Colon (tissue), 2 donors: ENCODE measurements at regions not wholly inside any gene's neighbourhood (a gene's known extent, or its start where the extent isn't known, plus 50 kb on each side); places are given as distances from the start of the nearest gene placed in this dataset.

Experiments
- FAIRE-seq: peaks from 2 replicates; lab custom pipeline; 2012; peaks lifted over from hg19 to GRCh38; lab: Jason Lieb, UNC
- donor health status: control.
- donor health status: control.

DNA sequence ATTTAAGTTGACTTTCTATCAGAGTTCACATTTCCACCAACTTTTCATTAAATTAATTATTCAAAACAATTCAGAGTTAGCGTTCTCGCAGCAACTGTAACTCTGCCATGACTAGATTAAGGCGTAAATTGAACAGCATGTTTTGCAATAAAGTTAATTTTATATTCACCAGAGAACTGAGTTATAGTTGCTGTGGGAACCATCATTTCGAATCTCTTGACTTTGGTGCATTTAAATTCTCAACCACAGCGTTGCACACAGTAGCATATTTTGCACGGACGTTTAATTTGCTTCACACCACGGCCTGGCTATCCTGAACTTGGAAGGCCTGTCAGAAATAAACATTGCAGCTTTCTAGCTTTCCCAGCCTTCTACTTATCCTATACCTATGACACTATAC lies 144.3 kb upstream of the WWC1 start:
- no peak for FAIRE-seq

DNA sequence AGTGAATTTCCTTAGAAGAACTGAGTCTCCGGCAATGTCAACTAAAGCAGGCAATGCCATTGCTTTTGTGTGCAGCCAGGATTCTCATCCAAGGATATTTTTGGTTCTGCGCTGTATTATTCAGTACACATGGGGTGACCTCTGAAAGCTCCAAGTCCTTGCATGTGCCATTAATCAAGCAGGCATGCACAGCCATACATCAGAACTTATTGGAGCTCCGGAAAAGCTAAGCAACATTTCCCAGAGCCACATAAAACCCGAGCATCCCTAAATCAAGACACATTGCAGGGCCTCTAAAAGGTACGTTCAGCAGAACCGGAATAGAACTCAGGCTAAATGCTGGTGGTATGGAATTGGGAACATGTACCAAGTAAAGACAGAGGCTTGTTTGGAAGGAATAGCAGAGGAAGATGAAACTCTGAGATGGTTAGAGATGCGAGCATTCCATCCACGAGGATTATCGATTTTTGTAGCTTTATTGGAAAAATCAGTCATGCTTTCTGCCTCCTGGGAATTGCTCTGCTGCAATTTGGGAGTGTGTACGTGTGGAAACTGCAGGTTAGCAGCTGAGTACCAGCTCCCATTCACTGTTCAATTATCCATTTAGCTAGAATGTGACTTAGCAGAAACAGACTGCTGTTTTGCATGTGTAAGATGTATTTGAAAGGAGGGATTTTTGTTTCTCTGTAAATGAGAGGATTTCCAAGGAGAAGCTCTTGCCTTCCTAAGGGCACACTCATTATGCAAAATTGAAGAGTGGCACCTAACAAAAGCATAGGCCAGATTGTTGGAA lies 143.7 kb upstream of the WWC1 start:
- no peak for FAIRE-seq

DNA sequence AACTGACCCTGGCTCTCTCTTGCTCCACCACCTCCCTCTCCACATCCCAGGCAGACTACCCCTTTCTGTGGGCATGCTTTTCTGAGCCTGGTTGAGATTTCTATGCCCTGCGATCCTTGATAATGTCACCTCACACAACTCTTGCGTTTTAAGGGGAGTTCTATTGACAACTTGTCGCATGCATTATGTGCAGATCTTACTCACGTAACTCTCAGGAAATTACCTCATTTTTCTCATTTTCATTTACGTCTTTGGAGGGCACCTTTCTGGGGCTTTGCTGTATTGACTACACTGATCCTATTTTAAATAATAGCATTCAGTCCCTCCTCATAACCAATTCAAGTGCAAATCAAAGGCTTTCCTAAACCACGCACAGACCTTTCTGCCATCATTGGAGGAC lies 140.4 kb upstream of the WWC1 start:
- no peak for FAIRE-seq

DNA sequence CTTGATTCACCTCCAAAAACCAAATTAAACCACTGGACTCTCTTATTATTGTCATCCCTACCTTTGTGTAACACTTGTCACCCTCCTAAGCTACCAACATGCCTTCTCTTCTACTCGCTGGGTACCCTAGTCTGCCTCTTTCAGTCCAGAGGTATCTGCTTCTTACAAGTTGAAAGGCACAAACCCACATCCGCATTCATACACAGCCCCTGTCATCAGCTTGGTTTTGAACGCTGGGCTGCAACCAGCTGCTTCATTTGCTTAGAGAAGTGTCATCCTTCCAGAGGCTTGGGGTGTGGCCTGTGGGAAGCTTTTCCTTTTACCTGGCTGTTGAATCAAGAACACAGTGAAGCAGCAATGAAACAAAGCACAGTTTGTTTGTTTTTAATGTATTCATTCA lies 138.8 kb upstream of the WWC1 start:
- no peak for FAIRE-seq

DNA sequence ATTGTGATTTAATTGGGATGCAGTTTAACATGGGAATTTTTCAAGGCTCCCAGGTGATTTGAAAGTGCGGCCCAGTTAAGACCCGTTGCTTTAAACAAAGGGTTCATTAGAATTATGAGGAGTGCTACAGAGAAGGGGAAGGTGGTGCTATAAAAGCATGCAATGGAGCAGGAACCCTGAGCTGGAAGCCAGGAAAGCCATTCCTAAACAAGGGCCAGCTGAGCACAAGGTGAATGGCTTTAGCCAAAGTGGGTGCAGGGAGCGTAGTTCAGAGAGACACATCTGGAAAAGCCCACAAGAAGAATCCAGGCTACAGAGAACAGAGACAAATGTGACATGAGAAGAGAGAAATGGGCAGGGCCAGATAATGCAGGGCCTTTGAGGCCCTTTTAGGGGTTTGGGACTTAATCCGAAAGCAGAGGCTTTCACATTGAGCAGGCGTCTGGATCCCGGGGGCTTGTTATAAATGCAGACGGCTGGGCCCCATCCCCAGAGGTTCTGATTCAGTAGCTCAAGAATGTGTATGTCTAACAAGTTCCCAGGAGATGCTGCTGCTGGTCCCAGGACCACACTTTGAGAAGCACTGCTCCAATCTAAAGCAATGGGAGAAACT lies 138.1 kb upstream of the WWC1 start:
- no peak for FAIRE-seq

DNA sequence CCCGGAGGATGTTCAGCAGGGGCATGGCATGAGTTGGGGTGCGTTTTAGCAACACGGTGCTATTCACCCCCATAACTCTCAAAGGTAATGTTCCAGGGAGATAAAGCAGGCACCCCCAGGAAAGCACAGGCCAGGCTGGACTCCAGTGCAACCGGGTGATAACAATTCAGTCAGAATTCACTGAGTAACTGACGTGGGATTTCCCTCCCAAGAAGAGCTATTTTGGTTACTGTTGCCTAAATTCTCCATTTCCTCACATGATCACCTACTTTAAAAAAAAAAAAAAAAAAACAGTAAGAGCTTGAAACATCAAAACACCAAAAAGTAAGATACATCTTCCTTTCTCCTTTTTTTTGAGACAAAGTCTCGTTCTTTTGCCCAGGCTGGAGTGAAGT lies 137.6 kb upstream of the WWC1 start:
- no peak for FAIRE-seq

DNA sequence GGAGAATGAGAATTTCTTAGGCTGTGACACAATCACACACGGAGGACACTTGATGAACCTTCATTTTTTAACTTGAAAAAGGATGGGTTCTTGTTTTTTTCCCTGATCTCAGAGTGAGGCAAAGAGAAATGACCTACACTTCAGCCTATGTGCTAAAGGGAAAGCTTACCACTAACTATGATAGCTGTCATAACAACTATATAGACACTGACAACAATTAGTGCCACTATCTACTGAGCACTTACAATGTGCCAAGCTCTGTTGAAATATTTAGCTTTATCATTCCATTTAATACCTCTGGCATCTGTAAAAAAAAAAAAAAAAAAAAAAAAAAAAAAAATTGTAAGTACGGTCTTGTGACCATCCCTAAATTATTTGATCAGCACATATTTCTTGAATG lies 135.9 kb upstream of the WWC1 start:
- FAIRE-seq = no peak

DNA sequence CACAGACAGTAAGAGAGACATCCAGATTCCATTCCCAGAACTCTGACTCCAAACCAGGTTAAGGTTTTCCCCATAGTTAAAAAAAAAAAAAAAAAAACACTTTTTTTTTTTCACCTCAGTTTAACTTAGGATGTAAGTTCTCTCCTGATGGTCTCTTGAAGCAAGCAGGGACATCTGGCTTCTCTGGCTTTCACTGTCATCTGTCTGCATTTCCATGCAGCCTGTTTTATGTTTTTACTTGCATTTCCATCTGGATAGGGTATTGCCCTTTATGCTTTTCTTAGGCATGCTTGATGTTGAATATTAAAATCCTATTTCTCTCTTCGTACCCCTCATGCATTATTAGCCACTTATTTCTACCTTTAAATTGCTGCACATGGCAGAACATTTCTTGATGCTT lies 135.3 kb upstream of the WWC1 start:
- FAIRE-seq = no peak

DNA sequence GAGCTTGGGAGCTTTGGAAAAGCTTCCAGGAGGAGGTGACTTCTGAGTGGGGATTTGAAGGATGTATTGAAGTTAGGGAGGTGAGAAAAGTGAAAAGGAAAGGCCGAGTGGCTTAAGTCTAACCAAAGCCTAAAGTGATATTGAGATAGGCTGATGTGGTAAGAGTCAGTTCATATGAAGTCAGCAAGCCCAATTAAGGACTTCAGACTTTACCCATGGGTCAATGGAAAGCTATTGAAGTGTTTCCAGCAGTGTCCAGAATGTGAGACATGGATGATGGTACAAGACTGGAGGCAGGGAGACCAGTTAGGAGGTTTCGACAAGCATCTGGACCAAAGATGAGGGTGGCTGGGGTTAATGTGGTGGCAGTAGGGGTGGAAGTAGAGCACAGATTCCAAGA lies 134.3 kb upstream of the WWC1 start:
- FAIRE-seq = no peak

DNA sequence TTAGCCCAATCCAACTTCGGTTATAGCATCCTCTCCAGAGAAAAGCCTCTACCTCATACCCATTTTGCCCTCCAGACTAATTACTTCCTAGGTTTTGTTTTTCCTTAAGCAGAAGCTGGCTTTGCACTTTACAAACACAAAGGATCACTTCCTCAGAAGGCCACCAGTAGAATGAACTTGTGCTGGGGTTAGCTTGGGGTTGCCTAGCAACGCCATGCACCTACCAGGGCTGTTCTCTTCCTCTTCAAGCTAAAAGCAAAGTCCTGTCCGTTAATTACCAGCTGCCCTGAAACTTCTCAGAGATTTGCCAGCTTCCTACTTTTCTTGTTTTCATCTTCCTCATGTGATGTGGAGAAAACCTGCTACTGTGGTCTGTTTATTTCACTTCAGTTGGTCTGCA lies 132.0 kb upstream of the WWC1 start:
- no peak for FAIRE-seq

DNA sequence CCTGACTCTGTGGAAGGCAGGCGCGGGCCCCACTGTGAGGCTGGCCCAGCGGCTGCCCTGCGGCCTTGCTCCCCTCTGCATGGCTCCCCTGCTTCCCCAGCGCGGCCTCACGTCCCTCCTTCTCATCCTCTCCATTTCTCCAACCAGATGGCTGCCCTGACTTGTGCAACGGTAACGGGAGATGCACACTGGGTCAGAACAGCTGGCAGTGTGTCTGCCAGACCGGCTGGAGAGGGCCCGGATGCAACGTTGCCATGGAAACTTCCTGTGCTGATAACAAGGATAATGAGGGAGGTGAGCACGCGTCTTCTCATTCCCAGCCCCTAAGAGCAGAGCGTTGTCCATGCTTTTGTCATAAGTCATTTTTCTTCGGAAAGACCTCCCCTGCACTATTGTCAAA lies 129.0 kb upstream of the WWC1 start:
- no peak for FAIRE-seq

DNA sequence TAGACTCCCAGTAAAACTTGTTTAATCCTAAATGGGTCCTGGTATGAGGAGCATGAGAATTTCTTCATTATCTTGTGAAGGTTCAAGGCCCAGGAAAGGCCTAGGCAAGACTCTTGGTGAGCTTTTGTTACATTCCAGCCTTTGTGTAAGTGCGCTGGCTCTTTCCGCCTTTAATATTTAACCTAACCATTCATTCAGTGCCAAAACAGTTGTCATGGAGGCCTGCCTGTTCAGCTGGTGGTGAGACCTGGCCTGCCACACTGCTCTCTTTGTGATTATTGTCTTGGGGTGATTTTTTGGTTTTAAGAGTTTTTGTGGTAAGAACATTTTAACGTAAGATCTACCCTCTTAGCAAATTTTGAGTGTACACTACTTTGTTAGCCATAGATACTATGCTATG lies 127.5 kb upstream of the WWC1 start:
- FAIRE-seq = no peak

DNA sequence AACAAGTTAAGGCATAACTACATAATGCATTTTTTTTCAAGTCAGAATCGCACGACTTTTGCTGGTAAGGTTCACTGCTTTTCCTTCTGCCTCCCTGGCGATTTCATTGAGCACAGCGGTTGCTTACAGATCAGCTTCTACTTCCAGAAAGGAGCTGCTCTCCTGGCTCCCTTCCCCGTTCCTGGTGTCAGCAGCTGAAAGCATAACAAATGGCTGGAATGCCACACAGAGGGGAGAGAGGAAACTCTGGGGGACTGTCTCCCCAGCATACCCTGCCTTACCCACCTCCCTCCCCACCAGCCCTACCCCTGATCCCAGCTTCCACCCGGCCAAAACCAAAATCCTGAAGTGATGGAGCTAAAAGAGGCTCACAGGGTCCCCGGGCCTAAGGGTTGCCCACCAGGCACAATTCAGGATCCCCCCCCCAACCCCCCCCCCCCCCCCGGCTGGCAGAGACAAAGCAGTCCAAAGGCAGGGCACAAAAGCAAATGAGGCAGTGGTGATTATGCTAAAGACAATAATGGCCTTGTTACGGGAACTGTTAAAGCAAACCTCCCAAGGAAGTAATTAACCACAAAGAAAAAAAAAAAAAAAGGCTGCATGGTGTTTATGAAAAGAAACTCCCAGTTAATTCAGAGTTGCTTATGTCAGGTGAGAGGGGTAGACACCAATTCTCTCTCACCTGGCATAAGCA lies 126.1 kb upstream of the WWC1 start:
- no peak for FAIRE-seq

DNA sequence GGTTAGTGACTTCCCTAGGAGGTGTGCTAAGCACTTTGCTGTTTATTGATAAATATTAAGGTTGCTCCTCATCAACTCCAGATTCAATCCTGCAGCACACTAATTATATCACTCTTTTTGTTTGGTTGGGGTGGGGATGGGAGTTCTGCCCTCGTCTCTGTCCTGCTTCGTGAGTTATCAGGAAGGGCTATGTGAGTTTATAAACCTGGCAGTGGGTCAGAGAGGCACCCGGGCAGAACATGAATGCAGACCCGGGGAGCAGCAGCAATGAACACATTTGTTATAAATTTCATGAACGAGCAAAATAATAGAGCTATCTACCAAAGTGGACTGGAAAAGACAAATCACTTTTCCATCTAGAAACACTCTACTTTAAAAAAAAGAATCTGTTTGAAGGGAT lies 125.5 kb upstream of the WWC1 start:
- no peak for FAIRE-seq

DNA sequence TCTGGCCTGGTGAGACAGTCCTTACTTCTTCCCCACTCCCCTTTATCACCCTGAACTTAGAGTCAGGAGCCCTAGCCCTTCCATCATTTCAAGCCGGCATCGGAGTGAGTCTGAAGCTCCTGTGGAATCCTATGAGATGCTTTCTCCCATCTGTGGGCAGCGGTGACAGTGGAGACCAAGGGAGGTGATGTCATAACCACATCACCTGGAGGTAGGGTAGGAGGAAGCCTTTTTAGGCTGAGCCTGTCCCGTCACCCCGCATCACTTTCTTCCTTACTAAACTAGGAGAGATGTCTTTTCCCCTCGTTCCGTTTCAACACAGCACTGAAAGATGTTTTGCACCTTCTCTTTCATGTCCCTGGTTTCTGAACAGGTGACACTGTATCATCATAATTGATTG lies 124.1 kb upstream of the WWC1 start:
- no peak for FAIRE-seq

DNA sequence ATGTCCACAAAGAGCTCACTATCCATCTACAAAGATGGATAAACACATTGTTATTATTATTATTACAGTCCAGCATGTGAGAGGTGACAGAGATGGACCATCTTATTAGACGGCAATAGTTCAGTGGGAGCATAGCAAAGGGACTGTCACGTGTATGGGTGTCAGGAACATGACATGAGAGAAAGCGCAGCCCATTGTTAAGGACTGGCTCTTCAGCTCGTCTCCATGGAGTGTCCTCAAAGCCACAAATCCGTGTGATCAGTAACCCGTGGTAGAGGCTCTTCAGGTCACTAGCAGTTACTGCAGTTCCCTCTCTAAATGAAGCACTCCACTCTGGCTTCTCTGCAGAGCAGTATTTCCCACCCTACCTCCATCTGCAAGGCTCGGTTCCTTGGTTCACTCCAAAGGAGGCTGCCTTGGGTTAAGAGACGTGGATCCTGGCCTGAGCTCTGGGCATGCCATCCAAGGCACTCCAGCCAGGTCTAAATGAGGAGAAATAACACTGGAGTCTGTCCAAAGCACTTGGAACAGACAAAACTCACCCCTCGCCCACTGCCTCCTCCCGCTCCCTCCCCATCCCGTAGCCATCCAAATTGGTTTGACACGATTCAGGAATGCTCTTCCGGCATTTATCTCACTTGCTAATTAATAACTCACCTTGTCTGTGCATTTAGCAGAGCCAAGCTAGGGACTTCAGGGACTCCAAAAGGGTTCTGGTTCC lies 122.3 kb upstream of the WWC1 start:
- FAIRE-seq = no peak

DNA sequence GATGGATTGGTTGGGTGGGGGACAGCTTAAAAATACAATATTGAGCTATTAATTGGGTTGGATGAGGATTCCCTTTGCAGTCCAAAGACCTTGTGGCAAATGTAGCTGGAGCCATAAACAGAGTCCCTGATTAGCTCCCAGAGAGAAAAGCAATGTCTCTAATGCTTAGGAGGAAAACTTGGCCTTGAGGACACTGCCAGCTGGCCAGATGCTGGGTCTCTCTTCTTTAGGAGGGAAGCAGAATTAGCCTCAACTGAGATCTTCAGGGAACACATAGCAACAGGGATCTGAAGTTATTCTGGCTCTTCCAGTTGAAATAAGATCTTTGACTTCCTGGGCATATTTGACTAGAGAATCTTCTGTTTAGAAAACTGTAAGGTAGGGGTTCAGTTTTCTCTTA lies 121.7 kb upstream of the WWC1 start:
- no peak for FAIRE-seq

DNA sequence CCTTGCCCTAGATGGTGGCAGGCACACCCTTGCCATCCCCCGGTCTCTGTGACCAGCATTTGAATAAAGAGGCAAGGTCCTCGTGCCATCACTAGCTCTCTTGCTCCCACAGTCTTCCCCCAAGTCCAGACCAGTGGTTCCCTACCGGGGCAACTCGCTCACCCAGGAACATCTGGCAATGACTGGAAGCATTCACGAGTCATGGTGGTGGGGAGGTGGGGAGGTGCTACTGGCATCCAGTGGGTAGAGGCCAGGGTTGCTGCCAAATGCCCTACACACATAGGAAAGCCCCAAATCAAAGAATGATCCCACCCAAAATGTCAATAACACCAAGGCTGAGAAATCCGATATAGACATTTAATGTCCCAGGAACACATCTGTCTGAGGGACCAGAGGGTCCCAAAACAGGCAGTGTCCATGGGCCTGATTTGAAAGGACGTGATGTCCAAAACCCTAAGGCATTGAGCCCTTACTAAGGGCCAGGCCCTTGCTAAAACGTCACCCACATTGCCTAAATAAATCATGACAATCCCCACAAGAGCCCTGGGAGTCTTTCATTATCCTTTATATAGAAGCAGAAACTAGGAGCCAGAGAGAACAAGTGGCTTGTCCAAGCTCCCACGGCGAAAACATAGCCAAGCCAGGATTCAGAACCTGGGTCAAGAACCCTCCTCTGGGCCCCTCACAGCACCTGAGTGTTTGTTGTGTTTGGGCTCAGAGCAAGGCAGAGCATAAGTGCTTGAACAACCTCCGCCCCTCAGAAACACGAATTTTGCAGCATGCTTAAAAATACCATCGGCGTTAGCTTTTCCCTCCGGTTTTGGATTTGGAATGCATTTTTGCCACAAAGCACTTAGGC lies 119.3 kb upstream of the WWC1 start:
- FAIRE-seq = no peak

DNA sequence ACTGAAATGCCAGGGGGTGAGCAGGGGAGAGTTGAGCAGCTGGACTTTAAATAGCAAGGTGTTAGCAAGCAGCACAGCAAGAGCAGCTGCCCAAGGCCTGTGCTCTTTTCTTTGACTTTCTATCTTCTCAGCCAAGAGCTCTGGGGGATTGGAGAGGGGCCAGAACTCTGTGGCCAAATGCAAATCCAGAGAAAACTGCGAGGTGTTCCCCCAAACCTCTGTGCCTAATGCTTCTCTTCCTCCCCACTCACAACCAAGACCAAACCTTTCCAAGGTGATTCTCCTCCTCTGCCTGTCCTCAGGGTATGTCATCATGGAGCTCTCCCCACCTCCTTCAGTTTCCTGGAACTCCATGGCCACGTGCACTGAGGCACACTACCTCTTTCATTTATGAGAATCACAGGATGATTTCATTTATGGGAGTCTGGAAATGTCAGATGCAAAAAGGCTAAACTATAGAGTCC lies 118.7 kb upstream of the WWC1 start:
- no peak for FAIRE-seq

DNA sequence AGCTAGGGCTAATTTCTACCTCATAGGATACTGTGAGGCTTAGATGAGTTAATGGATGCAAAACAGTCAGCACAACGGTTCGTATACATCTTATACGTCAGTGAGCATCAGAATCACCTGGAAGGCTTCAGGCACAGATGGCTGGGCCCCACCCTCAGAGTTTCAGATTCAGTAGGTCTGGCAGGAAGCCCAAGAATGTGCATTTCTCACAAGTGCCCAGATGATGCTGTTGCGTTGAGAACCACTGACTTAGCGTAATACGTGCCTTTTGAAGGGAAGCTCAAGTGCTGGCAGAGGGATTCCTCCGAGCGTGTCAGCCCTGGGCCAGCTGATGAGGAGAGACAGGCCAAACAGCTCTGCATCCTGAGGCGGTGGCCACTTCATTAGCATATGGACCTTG lies 117.1 kb upstream of the WWC1 start:
- FAIRE-seq = no peak

DNA sequence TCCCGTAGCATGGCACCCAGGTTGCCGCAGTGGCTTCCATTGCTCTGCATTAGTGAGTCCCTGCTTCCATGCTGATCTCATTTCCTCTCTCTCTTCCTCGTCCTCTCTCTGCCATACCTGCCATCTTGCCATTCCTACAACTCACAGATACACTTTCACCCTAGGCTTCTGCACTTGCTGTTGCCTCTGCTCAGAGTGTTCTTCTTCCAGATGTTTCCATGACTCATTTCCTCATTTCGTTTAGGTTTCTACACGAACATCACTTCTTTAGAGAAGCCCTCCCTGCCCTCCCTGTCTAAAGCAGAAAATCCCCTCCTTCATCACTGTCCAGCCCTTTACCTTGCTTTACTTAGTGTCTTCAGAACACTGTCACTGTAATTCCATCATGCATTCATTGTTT lies 115.2 kb upstream of the WWC1 start:
- FAIRE-seq = no peak

DNA sequence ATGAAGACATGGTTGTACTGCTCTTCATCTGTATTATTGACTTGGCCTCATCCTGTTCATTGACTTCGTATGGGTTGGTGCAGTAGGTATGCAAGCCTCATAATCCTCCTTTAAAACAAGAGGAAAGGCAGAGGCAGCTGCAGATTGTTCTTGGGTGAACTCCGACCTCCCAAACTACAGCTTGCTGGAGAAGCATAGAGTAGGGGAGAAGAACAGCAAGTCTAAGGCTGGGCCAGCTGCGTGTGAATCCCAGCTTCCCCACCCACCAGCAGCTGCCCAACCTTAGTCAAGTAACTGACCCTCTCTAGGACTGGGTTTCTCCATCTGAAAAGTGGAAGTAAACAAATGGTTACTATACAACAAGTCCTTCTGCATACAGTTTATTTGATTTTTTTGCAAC lies 114.5 kb upstream of the WWC1 start:
- no peak for FAIRE-seq
